ENCODE measurements at regions not wholly inside any gene's neighbourhood (a gene's known extent, or its start where the extent isn't known, plus 50 kb on each side); places are given as distances from the start of the nearest gene placed in this dataset.

GRCh38 chr4:187135878-187136277 is 412.2 kb upstream of the FAT1 start:
- CTCF ChIA-PET = no interaction called here

DNA sequence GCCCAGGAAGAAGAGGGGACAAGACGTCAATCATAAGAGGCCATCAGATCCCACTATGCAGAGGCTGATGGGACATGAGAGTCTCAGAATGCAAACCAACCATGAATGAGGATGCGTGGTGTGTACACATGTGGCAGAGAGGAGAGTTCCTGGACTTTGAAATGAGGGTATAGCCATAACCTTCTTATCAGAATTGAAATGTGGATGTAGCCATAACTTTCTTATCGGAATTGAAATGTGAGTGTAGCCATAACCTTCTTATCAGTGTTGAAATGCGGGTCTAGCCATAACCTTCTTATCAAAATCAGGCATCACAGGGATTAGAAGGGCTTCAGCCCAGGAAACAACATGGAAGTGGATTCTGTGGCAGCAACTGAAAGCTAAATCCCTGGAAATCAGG is 415.5 kb upstream of the FAT1 start:
- no peaks in the 10 kb centered on the region for H3K79me2 ChIP-seq (ENCODE audit: control insufficient read depth, insufficient read depth, low read length)
- no peaks in the 10 kb centered on the region for H4K20me1 ChIP-seq (ENCODE audit: control insufficient read depth, insufficient read depth, low read length, poor library complexity, severe bottlenecking)
- Mint-ChIP-seq H3K27me3 (no peaks in the 10 kb centered on the region), H3K9me3 (ENCODE audit: insufficient read depth) (peaks cover 4% of the 10 kb centered on the region), H3K27ac (no peak overlapping the region), H3K4me1 (no peaks in the 10 kb centered on the region), H3K4me3 (no peak overlapping the region)
- H3K36me3 ChIP-seq (replicated peaks in 1 of 2; ENCODE audit: control extremely low read depth in 1 of 2, control insufficient read depth in 1 of 2, extremely low read depth in 1 of 2, insufficient read depth in 2 of 2, low read length in 1 of 2) = no peaks in the 10 kb centered on the region
- whole genome bisulfite sequencing (ENCODE audit: insufficient coverage) = 100% methylated on average over 1 of the region's 4 CpGs
- CTCF ChIA-PET = interaction anchor here (1.1 kb wide), 1 partner anchor 13 kb away, joined by 3 read pairs; no protein-coding TSS in a partner anchor
- H3K27ac ChIP-seq (ENCODE audit: low read length in 2 of 2) = no peak overlapping the region
- no peak overlapping the region for H3K4me3 ChIP-seq (ENCODE audit: control extremely low read depth in 1 of 5, extremely low read depth in 1 of 5, insufficient read depth in 1 of 5, low read depth in 2 of 5, low read length in 4 of 5)
- TF ChIP-seq EZH2 (IDR thresholded peaks at IDR 0.05; ENCODE audit: borderline replicate concordance, insufficient read depth, low read depth, low read length, poor library complexity, severe bottlenecking) (no peak), CTCF (IDR thresholded peaks at IDR 0.05) (no peak)
- DNase-seq (no peak), ATAC-seq (ENCODE audit: low read depth) (no peak)
- POLR2A ChIA-PET = no interaction called here
- H2AFZ ChIP-seq (ENCODE audit: insufficient read depth, low read depth, low read length, poor library complexity, severe bottlenecking) = no peak overlapping the region
- no peak overlapping the region for H3K4me2 ChIP-seq (replicated peaks; ENCODE audit: low read depth, low read length, poor library complexity, severe bottlenecking)
- no peaks in the 10 kb centered on the region for H3K4me1 ChIP-seq (ENCODE audit: control insufficient read depth in 2 of 2, insufficient read depth in 2 of 2, low read length in 2 of 2)
- H3K9me3 ChIP-seq (ENCODE audit: control extremely low read depth in 1 of 3, control insufficient read depth in 2 of 3, insufficient read depth in 1 of 3, low read length in 2 of 3) = peaks cover 0 to 10% (median 0%) of the 10 kb centered on the region in 3 donors
- H3K9ac ChIP-seq (ENCODE audit: low read length) = no peak overlapping the region
- intact Hi-C loops (cut with micrococcal nuclease) = no loop called here
- H3K27me3 ChIP-seq (replicated peaks in 1 of 4; ENCODE audit: control extremely low read depth in 1 of 4, control insufficient read depth in 3 of 4, insufficient read depth in 4 of 4, low read length in 3 of 4) = no peaks in the 10 kb centered on the region

More at GRCh38 chr4:187135878-187136277, 412.2 kb upstream of the FAT1 start:
- DNase-seq (no peak), ATAC-seq (ENCODE audit: low read depth) (no peak)
- no peak overlapping the region for H3K9ac ChIP-seq (ENCODE audit: low read length)
- Mint-ChIP-seq H3K4me3 (no peak overlapping the region), H3K27ac (no peak overlapping the region), H3K4me1 (no peaks in the 10 kb centered on the region), H3K27me3 (no peaks in the 10 kb centered on the region), H3K9me3 (ENCODE audit: insufficient read depth) (peaks cover 4% of the 10 kb centered on the region)
- H3K27ac ChIP-seq (ENCODE audit: low read length in 2 of 2) = no peak overlapping the region
- H3K4me3 ChIP-seq (ENCODE audit: control extremely low read depth in 1 of 5, extremely low read depth in 1 of 5, insufficient read depth in 1 of 5, low read depth in 2 of 5, low read length in 4 of 5) = no peak overlapping the region
- intact Hi-C loops (cut with micrococcal nuclease) = no loop called here
- H3K36me3 ChIP-seq (replicated peaks in 1 of 2; ENCODE audit: control extremely low read depth in 1 of 2, control insufficient read depth in 1 of 2, extremely low read depth in 1 of 2, insufficient read depth in 2 of 2, low read length in 1 of 2) = no peaks in the 10 kb centered on the region
- POLR2A ChIA-PET = no interaction called here
- TF ChIP-seq EZH2 (IDR thresholded peaks at IDR 0.05; ENCODE audit: borderline replicate concordance, insufficient read depth, low read depth, low read length, poor library complexity, severe bottlenecking) (no peak), CTCF (IDR thresholded peaks at IDR 0.05) (no peak)
- no peaks in the 10 kb centered on the region for H3K79me2 ChIP-seq (ENCODE audit: control insufficient read depth, insufficient read depth, low read length)
- WGBS (ENCODE audit: insufficient coverage) = 82% methylated on average over 5 of the region's 6 CpGs
- no peaks in the 10 kb centered on the region for H3K27me3 ChIP-seq (replicated peaks in 1 of 4; ENCODE audit: control extremely low read depth in 1 of 4, control insufficient read depth in 3 of 4, insufficient read depth in 4 of 4, low read length in 3 of 4)
- H3K4me2 ChIP-seq (replicated peaks; ENCODE audit: low read depth, low read length, poor library complexity, severe bottlenecking) = no peak overlapping the region
- H3K9me3 ChIP-seq (ENCODE audit: control extremely low read depth in 1 of 3, control insufficient read depth in 2 of 3, insufficient read depth in 1 of 3, low read length in 2 of 3) = peaks cover 0 to 10% (median 0%) of the 10 kb centered on the region in 3 donors
- H2AFZ ChIP-seq (ENCODE audit: insufficient read depth, low read depth, low read length, poor library complexity, severe bottlenecking) = no peak overlapping the region
- no peaks in the 10 kb centered on the region for H4K20me1 ChIP-seq (ENCODE audit: control insufficient read depth, insufficient read depth, low read length, poor library complexity, severe bottlenecking)
- H3K4me1 ChIP-seq (ENCODE audit: control insufficient read depth in 2 of 2, insufficient read depth in 2 of 2, low read length in 2 of 2) = no peaks in the 10 kb centered on the region

All from B cell (primary cell).